Fibroblast of villous mesenchyme (primary cell): ENCODE measurements at regions not wholly inside any gene's neighbourhood (a gene's known extent, or its start where the extent isn't known, plus 50 kb on each side); places are given as distances from the start of the nearest gene placed in this dataset.
"Not testable (repeated sequence)": the region's sequence is repeated elsewhere in the genome, so short reads cannot be mapped to it uniquely, and the experiment has no call there.

ENCODE experiments used
- DNase-seq: peaks from one replicate; pipeline ENCODE4 v3.0.0-alpha.2; 2010; ENCODE audit warnings: low read depth
- H3K4me3 ChIP-seq: 2 replicates; pipeline ENCODE4 v1.5.1; 2011; ENCODE audit warnings: low read depth, mild to moderate bottlenecking, low read length
- CTCF ChIP-seq: IDR thresholded peaks from 2 replicates; pipeline ENCODE4 v1.5.1; 2012; ENCODE audit warnings: low read depth, mild to moderate bottlenecking, low read length; ENCODE audit not compliant: insufficient read depth

GRCh38 chr3:134737516-134737915 is 57.5 kb upstream of the EPHB1 start:
- no peak overlapping the region for H3K4me3 ChIP-seq
- TF ChIP-seq CTCF = no peak
- no peak for DNase-seq

- DNase-seq, H3K4me3 ChIP-seq: not testable (repeated sequence)
Observed at GRCh38 chr3:134740077-134740476, 55.0 kb upstream of the EPHB1 start.

GRCh38 chr3:134742202-134742601 is 52.9 kb upstream of the EPHB1 start:
- no peak for TF ChIP-seq CTCF
- no peak for DNase-seq

GRCh38 chr3:134743006-134743405 is 52.1 kb upstream of the EPHB1 start:
- DNase-seq = no peak

More at GRCh38 chr3:134742202-134742601, 52.9 kb upstream of the EPHB1 start:
- H3K4me3 ChIP-seq = no peak overlapping the region

More at GRCh38 chr3:134743006-134743405, 52.1 kb upstream of the EPHB1 start:
- no peak overlapping the region for H3K4me3 ChIP-seq
- TF ChIP-seq CTCF = no peak
